Activated CD4-positive, alpha-beta T cell treated with anti-CD3 and anti-CD28 coated beads for 36 hours (primary cell): ENCODE measurements at regions not wholly inside any gene's neighbourhood (a gene's known extent, or its start where the extent isn't known, plus 50 kb on each side); places are given as distances from the start of the nearest gene placed in this dataset.

Experiments
- ATAC-seq: fragments of 200-7000 bp; cut with Tn5 transposase; one replicate; pipeline ENCODE4 v1.10.0; 2021; ENCODE audit warnings: mild to moderate bottlenecking, moderate library complexity
- CTCF ChIA-PET: fragments of 350-600 bp; sonication (Branson Sonifier 250); formaldehyde crosslinking; loops from one replicate; lab custom pipeline; 2021; ENCODE audit warnings: antibody characterized with exemption; lab: Charles Lee
- POLR2A ChIA-PET: fragments of 350-600 bp; sonication (Branson Sonifier 250); formaldehyde crosslinking; loops from one replicate; lab custom pipeline; 2021; ENCODE audit warnings: antibody characterized with exemption, inconsistent platforms; lab: Charles Lee
- DNase-seq: peaks from one replicate; pipeline ENCODE4 v3.0.0-alpha.2; 2020
- H3K27ac Mint-ChIP-seq: one replicate; pipeline ENCODE4 v1.8.0; 2021; ENCODE audit warnings: mixed read lengths
- H3K27me3 Mint-ChIP-seq: one replicate; pipeline ENCODE4 v1.8.0; 2021; ENCODE audit warnings: mixed read lengths
- H3K36me3 Mint-ChIP-seq: one replicate; pipeline ENCODE4 v1.8.0; 2021; ENCODE audit warnings: low read depth, mixed read lengths
- H3K4me1 Mint-ChIP-seq: one replicate; pipeline ENCODE4 v1.8.0; 2021; ENCODE audit warnings: mixed read lengths
- H3K4me3 Mint-ChIP-seq: one replicate; pipeline ENCODE4 v1.8.0; 2021; ENCODE audit warnings: mild to moderate bottlenecking, moderate library complexity, mixed read lengths
- H3K9me3 Mint-ChIP-seq: one replicate; pipeline ENCODE4 v1.8.0; 2021; ENCODE audit warnings: low read depth, mixed read lengths
- intact Hi-C, 2 experiments: fragments of 100-400 bp; cut with DNase I in 1 of 2; cut with micrococcal nuclease in 1 of 2; formaldehyde crosslinking; loops; one replicate each; pipeline versions ENCODE4 v1.14.2 to v1.15.1; 2022 to 2024; cut with DNase I, micrococcal nuclease

DNA sequence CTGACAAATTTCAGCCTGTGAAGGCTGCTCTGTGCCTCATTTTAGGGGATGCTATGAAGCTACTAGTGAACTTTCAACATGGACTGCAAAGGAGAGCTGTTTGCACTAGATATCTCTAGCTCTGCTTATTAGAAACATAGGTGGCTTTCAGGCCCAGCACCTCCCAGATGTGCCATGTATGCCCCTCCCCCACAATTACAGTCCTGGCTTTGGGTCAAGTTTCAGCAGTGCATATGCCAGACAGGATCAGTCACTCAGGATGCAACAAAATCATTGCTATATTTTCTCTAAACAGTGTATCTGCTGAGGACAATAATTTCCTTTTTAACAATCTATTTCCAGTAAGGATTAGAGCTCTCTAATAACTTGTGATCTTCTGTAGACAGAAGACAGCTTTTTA, 178.8 kb upstream of the STAC start:
- Mint-ChIP-seq H3K27me3 (no peaks in the 10 kb centered on the region), H3K36me3 (no peaks in the 10 kb centered on the region), H3K27ac (no peak overlapping the region), H3K4me3 (no peak overlapping the region), H3K9me3 (no peaks in the 10 kb centered on the region), H3K4me1 (no peaks in the 10 kb centered on the region)
- CTCF ChIA-PET, result no interaction called here
- DNase-seq (no peak), ATAC-seq (no peak)
- intact Hi-C loops, result no loop called here
- POLR2A ChIA-PET, result no interaction called here

DNA sequence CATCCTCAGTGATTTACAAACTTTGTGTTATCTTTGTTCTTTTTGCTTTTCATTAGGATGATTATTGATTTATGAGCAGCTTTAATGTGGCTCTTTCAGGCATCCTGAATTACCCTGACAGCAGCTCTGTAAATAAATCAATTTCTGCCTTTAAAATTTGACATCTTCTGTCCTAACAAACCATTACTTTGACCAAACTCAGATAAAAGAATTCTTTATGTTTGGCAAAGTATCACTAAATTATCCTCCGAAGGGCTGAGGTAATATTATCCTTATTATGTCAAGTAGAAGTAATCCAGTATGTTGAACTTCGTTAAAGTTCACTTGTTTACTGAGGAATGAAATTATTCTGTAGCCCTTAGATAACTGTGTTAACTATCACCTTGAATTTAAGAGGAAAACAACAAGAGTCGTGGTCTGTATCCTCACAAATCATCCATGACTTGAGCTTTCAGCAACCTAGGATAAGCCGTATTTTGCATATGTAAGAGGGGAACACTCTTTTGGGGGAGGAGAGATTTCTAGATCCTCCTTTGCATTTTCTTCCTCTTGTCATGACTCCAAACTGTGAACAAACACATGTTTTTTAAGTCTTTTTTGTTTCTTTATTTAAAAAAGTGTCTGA, 173.2 kb upstream of the STAC start:
- ATAC-seq, result no peak
- intact Hi-C loops, result no loop called here

DNA sequence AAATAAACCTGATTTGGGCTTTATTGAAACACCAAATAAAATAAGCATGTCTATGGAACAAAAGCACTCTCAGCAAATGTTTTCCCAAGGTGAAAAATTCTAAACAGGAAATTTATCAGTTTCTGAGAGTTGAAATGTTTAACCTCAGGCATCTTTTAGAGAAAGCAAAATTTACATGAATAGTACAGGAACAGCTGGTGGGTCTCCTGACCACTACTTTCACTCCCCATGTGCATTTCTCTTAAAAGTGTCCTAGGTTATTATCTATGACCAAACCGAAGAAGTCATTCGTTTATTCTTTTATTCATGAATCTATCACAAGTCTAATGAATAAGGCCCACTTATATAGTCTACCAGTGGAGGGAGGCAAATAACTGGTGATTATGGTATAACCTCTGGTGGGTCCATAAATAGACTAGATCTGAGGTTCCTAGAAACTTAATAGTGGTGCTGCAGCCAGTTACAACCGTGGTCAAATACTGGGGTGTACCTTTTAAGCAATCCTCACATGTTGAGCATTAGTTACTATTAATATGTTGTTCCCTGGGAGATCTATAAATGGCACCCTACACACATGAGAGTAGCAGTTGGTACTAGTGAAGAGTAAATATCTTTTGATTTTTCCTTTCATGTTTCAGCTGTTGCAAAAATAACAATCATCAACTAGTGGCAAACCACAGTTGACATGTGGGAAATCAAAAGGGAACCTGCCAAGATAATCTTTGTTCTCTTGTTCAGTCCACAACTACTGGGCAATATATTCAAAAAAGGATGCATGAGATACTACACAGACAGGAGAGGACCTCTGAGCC, 169.3 kb upstream of the STAC start:
- Mint-ChIP-seq H3K27me3 (no peaks in the 10 kb centered on the region), H3K27ac (no peak overlapping the region), H3K4me3 (no peak overlapping the region), H3K9me3 (no peaks in the 10 kb centered on the region), H3K4me1 (no peaks in the 10 kb centered on the region), H3K36me3 (no peaks in the 10 kb centered on the region)
- CTCF ChIA-PET, result no interaction called here
- POLR2A ChIA-PET, result no interaction called here
- no peak for DNase-seq
- intact Hi-C loops, result no loop called here
- ATAC-seq, result no peak

More for the DNA sequence above, 173.2 kb upstream of the STAC start:
- DNase-seq, result no peak
- Mint-ChIP-seq H3K4me3 (no peak overlapping the region), H3K36me3 (no peaks in the 10 kb centered on the region), H3K27ac (no peak overlapping the region), H3K27me3 (no peaks in the 10 kb centered on the region), H3K4me1 (no peaks in the 10 kb centered on the region), H3K9me3 (no peaks in the 10 kb centered on the region)
- POLR2A ChIA-PET, result no interaction called here
- CTCF ChIA-PET, result no interaction called here

- ATAC-seq (no peak), DNase-seq (no peak)
- no peak overlapping the region for H3K4me3 Mint-ChIP-seq
- H3K36me3 Mint-ChIP-seq, result no peaks in the 10 kb centered on the region
- intact Hi-C loops, result no loop called here
- H3K27me3 Mint-ChIP-seq, result no peaks in the 10 kb centered on the region
- ChIA-PET CTCF (no interaction called here), POLR2A (no interaction called here)
- H3K4me1 Mint-ChIP-seq, result no peaks in the 10 kb centered on the region
- H3K27ac Mint-ChIP-seq, result no peak overlapping the region
- no peaks in the 10 kb centered on the region for H3K9me3 Mint-ChIP-seq
Measured at GRCh38 chr3:36211652-36211999, 168.7 kb upstream of the STAC start.

DNA sequence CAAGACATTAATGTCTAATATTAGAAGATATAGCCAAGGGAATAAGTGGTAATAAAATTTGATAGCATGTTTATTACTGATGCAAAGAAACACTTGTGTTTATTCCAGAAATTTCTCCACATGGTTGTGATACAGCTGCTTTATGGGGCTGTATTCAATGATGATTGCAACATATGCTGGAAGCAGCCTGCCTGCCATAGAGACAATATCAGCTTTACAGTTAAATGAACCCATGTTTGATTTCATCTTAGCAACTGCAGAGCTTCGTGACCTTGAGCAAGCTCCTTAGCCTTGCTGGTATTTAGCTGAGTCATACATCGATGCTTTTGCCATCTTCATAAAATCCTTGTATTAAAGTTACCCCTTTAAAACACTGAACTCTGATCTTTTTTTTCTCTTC, 168.1 kb upstream of the STAC start:
- intact Hi-C loops, result no loop called here
- H3K4me3 Mint-ChIP-seq, result no peak overlapping the region

DNA sequence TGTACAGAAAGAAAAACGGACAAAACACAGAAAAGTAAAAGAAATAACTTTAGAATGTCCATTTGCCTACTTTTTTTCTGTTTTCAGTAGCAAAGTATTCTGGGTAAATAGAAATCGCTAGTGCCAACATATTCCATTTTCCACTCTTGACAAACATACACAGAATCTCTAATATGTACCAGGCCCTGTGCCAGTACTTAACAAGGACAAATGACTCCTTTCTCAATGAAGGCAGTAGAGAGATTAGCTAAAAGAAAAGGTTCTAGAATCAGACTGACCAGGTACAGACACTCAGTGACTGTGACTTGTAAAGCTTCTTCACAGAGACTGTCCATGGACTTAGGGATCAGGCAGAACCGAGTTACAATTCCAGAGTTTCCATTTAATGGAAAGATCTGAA, 165.8 kb upstream of the STAC start:
- H3K4me1 Mint-ChIP-seq, result no peaks in the 10 kb centered on the region
- DNase-seq, result no peak
- no peak for ATAC-seq
- intact Hi-C loops, result no loop called here
- H3K36me3 Mint-ChIP-seq, result no peaks in the 10 kb centered on the region
- ChIA-PET CTCF (no interaction called here), POLR2A (no interaction called here)
- no peaks in the 10 kb centered on the region for H3K27me3 Mint-ChIP-seq
- H3K27ac Mint-ChIP-seq, result no peak overlapping the region
- no peak overlapping the region for H3K4me3 Mint-ChIP-seq
- no peaks in the 10 kb centered on the region for H3K9me3 Mint-ChIP-seq

More for the DNA sequence above, 168.1 kb upstream of the STAC start:
- no peak for DNase-seq
- Mint-ChIP-seq H3K27me3 (no peaks in the 10 kb centered on the region), H3K27ac (no peak overlapping the region), H3K4me1 (no peaks in the 10 kb centered on the region), H3K36me3 (no peaks in the 10 kb centered on the region), H3K9me3 (no peaks in the 10 kb centered on the region)
- ATAC-seq, result no peak
- POLR2A ChIA-PET, result no interaction called here
- CTCF ChIA-PET, result no interaction called here

- Mint-ChIP-seq H3K4me1 (no peaks in the 10 kb centered on the region), H3K27me3 (no peaks in the 10 kb centered on the region), H3K4me3 (no peak overlapping the region), H3K9me3 (no peaks in the 10 kb centered on the region), H3K27ac (no peak overlapping the region), H3K36me3 (no peaks in the 10 kb centered on the region)
- DNase-seq, result no peak
- ATAC-seq, result no peak
- CTCF ChIA-PET, result no interaction called here
- POLR2A ChIA-PET, result no interaction called here
- intact Hi-C loops, result no loop called here
Measured at GRCh38 chr3:36215241-36215640, 165.1 kb upstream of the STAC start.

GRCh38 chr3:36219398-36219797, 160.9 kb upstream of the STAC start:
- ATAC-seq, result no peak
- H3K27ac Mint-ChIP-seq, result no peak overlapping the region
- H3K4me1 Mint-ChIP-seq, result no peaks in the 10 kb centered on the region
- H3K9me3 Mint-ChIP-seq, result no peaks in the 10 kb centered on the region
- H3K36me3 Mint-ChIP-seq, result no peaks in the 10 kb centered on the region
- DNase-seq, result no peak
- intact Hi-C loops, result no loop called here
- H3K4me3 Mint-ChIP-seq, result no peak overlapping the region
- CTCF ChIA-PET, result no interaction called here
- no peaks in the 10 kb centered on the region for H3K27me3 Mint-ChIP-seq
- POLR2A ChIA-PET, result no interaction called here

- Mint-ChIP-seq H3K4me3 (no peak overlapping the region), H3K36me3 (no peaks in the 10 kb centered on the region), H3K4me1 (no peaks in the 10 kb centered on the region), H3K9me3 (no peaks in the 10 kb centered on the region), H3K27ac (no peak overlapping the region), H3K27me3 (no peaks in the 10 kb centered on the region)
- intact Hi-C loops, result no loop called here
- POLR2A ChIA-PET, result no interaction called here
- ATAC-seq (no peak), DNase-seq (no peak)
- CTCF ChIA-PET, result no interaction called here
Measured at GRCh38 chr3:36220173-36220572, 160.1 kb upstream of the STAC start.

GRCh38 chr3:36221975-36222374, 158.3 kb upstream of the STAC start:
- ChIA-PET POLR2A (no interaction called here), CTCF (interaction anchor here (0.6 kb wide), 1 partner anchor 10 kb away, joined by 3 read pairs; no protein-coding TSS in a partner anchor)
- H3K4me1 Mint-ChIP-seq, result no peaks in the 10 kb centered on the region
- ATAC-seq, result no peak
- no peaks in the 10 kb centered on the region for H3K9me3 Mint-ChIP-seq
- H3K4me3 Mint-ChIP-seq, result no peak overlapping the region
- no peaks in the 10 kb centered on the region for H3K27me3 Mint-ChIP-seq
- no peaks in the 10 kb centered on the region for H3K36me3 Mint-ChIP-seq
- intact Hi-C loops, result no loop called here
- DNase-seq, result no peak
- H3K27ac Mint-ChIP-seq, result no peak overlapping the region

GRCh38 chr3:36227980-36228379, 152.3 kb upstream of the STAC start:
- peaks cover 2% of the 10 kb centered on the region for H3K27me3 Mint-ChIP-seq
- intact Hi-C loops, result no loop called here

GRCh38 chr3:36229496-36229895, 150.8 kb upstream of the STAC start:
- H3K36me3 Mint-ChIP-seq, result no peaks in the 10 kb centered on the region
- H3K4me3 Mint-ChIP-seq, result no peak overlapping the region
- peaks cover 2% of the 10 kb centered on the region for H3K9me3 Mint-ChIP-seq
- H3K27ac Mint-ChIP-seq, result no peak overlapping the region
- intact Hi-C loops, result no loop called here
- H3K27me3 Mint-ChIP-seq, result peaks cover 2% of the 10 kb centered on the region
- ATAC-seq (no peak), DNase-seq (no peak)
- CTCF ChIA-PET, result no interaction called here
- H3K4me1 Mint-ChIP-seq, result no peaks in the 10 kb centered on the region
- POLR2A ChIA-PET, result no interaction called here

More at GRCh38 chr3:36227980-36228379, 152.3 kb upstream of the STAC start:
- Mint-ChIP-seq H3K4me3 (no peak overlapping the region), H3K36me3 (no peaks in the 10 kb centered on the region), H3K9me3 (no peaks in the 10 kb centered on the region), H3K27ac (no peak overlapping the region), H3K4me1 (no peaks in the 10 kb centered on the region)
- CTCF ChIA-PET, result no interaction called here
- POLR2A ChIA-PET, result no interaction called here
- DNase-seq, result no peak
- no peak for ATAC-seq
